CD4-positive, alpha-beta T cell treated with Interleukin-6 for 4 hours (primary cell): ENCODE measurements at regions not wholly inside any gene's neighbourhood (a gene's known extent, or its start where the extent isn't known, plus 50 kb on each side); places are given as distances from the start of the nearest gene placed in this dataset.
"Not testable (repeated sequence)": the region's sequence is repeated elsewhere in the genome, so short reads cannot be mapped to it uniquely, and the experiment has no call there.

Experiments used
- DNase-seq: peaks from one replicate; pipeline ENCODE4 v3.0.0-alpha.2; 2020; ENCODE audit warnings: mixed read lengths

DNA sequence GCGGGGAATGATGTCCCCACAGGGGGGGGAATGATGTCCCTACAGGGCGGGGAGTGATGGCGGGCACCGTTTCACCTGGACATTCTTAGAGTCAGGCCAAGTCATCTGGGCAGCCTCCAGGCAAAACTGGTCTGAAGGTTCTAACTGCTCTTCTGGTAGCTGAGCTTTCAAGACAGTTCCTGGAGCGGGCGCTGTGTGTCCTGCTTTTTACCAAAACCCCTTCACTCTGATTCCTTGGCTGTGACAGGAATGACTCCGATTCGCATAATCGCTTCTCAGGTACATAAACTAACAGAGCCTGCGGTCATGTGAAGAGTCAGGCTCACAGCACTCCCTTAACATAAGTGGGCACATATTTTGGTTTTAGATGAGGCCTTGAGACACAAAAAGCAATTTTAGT, 836.0 kb downstream of the TRIML1 start:
- DNase-seq, result no peak

DNA sequence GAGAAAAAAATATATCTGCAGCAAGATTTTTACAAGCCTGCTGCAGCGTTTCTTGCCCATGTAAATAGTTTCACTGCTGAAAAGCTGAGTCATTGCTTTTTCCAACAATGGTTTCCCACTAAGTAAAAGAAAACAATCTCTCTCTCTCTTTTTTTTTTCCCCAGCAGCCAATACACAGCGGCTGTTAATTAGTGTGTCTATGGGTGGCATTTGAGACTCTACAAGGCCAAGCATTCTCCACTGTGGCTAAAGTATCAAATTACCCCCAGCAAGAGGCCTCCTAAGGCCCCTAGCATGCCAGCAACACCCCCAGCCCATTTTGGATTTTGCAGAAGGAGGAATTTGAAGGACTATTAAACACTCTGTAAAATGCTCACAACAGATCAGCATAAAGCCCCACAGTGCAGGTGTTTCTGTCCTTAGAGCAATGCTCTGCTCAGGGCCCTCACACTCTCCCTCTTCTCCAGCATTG, 837.4 kb downstream of the TRIML1 start:
- DNase-seq, result no peak

DNA sequence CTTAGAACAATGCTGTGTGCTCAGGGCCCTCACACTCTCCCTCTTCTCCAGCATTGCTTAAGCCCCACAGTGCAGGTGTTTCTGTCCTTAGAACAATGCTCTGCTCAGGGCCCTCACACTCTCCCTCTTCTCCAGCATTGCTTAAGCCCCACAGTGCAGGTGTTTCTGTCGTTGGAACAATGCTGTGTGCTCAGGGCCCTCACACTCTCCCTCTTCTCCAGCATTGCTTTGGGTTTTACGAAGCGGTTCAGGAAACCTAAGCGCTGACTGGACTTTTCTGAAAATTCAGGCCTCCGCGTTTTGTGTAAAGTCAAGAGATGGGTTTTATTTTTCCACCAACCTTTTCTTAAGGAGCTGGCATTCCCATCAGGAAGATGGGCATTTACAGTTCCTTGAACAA, 838.0 kb downstream of the TRIML1 start:
- not testable (repeated sequence) for DNase-seq

DNA sequence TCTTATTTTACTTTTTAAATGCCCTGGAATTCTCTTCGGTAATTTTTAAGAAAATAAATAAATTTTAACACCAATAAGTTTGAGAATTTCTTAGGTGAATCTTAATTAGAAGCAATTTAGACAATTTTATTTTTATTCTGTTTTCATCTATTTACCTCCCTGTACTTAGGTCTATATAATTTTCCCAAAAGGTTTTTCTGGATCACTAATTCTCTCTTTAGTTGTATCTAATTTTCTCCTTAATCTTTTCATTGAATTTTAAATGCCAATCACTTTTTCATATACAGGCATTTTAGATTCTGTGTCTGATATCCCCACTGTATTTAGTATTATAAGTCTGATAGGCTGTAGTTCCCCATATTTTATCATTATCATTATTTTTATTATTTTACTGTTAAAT, 845.3 kb downstream of the TRIML1 start:
- no peak for DNase-seq

DNA sequence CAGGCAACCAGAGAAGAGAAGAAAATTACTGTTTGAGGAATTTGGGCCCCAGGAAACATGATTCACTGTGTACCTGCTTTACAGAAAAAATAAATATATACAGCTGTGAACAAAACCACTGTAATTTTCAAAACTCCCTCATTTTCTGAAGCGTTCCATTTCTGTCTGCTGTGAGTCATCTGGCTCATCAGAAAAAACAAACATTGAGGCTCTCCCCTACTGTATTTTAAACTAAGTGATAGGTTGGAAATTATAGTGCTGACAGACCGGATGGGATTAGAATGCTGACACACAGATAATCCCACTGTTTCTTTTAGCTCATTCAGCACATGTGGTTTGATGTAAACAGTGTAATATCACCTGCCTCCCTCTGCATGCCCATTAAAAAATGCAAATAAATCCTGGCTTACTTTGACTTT, 847.0 kb downstream of the TRIML1 start:
- DNase-seq, result no peak

DNA sequence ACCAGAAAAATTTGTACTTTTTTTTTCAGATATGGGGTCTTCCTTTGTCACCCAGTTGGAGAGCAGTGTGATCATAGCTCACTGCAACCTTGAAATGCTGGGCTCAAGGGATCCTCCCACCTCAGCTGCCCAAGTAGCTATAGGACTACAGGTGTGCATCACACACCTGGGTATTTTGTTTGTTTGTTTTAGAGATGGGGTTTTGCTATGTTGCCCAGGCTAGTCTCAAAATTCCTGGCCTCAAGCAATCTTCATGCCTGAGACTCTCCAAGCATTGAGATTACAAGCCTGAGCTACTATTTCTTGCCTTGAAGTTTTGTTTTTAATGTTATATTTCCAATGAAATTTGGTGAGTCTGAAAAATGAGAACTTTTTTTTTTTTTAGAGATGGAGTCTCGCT, 847.8 kb downstream of the TRIML1 start:
- no peak for DNase-seq

DNA sequence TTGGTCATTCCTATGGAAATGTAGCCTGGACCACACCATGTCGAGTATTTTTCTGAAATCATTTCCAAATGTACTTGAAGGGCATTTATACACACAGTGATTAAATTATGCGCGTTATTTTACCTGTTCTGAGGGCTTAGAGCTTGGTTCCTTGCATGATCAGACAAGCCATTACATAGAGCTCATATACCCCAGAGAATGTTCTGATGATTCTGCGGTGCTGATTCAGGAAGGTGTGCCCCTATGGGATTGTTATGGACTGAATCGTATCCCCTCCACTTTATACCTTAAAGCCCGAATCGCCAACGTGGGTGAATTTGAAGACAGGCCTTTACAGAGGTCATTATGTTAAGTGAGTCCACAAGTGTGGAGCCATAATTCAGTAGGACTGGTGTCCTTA, 848.9 kb downstream of the TRIML1 start:
- no peak for DNase-seq

DNA sequence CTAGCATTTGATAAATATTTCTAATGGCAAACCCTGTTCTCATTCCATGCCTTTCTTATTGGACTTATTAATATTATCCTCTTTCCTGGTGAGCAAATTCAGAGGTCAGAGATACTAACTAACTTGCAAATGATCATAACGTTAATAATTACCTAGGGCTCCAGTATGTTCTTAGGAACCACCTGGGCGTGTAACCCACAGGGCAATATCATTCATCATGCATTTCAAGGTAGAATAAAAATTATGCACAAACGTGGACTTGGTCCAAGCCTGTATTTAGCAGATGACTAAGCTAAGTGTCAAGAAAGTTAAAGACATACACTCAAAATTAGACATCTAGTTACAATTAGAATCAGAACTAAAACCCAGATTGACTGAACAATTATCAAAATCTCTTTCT, 850.1 kb downstream of the TRIML1 start:
- DNase-seq, result no peak

DNA sequence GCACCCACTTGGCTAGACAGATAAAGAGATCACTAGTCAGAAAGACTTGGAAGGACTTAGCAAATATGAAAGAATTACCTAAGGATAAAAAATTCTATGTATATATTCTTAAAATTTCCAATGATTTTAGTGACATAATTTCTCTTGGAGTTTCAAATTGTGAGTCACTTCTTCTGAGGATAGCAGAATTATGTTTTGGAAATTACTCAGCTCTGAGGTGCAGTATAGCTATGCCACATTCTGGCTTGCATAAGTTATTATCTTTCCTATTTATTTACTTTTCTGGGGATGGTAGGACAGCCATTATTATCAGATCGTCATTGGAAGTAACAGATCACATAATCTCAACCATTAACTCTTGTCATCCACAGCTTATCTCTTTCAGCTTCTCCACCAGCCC, 853.5 kb downstream of the TRIML1 start:
- DNase-seq, result no peak

DNA sequence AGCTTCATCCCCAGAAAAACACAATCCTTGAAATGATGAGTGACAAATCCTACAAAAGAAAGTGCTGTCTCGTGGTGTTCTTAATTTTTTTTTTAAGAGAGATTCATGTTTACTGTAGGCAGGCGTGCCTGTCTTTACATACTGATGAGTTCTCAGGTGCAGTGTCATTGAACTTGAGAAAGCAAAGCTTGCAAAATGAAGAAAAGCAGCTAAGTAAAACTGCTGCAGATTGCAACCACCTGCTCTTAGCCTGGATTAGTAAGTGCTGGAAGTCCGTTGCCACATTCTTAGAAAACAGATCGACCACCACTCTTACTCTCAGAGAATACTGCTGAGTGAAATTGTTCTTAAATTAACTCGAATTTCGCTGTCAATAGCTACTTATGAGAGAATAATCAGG, 854.6 kb downstream of the TRIML1 start:
- DNase-seq, result no peak

DNA sequence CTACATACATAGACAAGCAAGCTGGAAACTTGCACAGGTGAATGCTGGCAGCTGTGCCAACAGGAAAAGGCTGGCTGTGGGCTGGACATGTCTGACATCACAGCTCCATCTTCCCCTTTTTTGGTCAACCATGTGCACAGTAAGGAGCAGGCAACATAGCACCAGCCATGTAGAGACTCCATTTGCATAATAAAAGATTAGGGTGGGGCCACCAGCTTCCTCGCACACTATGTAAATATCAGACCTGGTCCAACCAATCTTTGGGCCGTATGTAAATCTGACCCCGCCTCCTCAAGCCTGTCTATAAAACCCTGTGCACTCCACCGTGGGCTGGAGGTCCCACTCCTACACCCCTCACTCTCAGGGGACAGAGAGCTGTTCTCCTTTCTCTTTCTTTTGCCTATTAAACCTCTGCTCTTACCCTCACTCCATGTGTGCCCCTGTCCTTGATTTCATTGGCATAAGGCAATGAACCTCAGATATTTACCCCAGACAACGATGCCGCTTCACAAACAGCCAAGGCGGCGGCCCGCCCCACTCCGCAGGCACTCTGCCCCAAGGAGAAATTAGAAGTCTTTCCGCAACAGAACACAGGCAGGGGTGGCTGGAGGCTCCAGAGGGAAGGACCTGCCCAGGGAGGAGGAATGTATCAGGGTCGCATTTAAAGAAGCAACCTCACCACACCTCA, 862.2 kb downstream of the TRIML1 start:
- DNase-seq, result no peak

DNA sequence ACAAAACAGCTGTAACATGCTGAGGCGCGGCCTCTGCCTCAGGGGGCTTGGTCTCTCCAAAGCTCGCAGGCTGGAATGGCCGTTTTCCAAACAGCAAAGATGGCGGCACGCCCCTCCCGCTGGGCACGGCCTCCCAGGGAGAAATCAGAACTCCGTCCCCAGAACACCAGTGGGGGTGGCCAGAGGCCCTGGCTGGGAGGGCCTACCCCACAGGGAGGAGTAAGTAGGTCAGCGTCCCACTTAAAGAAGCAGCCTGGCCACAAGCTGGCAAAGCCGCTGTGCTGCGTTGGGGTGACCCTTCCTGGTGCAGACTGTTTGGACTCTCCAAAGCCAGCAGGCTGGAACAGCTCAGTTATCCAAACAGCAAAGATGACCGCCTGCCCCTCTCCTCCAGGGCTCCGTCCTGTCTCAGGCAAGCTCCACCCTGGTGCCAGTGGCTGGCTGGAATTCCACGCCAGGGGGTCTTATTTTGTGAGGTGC, 862.8 kb downstream of the TRIML1 start:
- no peak for DNase-seq

DNA sequence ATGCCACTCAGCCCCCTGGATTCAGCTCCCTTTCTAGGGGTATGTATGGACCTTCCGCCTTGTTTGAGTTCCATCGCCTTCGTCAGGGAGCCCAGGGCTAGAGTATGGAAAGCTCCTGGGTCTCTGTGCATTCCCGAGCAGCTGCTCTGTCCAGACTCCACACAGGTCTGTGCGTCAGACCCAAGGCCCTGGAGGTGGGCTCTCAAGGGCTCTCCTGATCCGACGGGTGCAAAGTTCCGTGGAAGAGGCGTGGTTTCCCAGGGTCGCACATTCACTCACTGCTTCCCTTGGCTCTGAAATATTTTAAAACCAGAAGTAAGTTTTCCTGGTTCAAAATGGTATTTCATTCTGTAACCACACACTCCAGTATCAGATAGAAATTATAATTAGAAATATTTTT, 863.2 kb downstream of the TRIML1 start:
- no peak for DNase-seq

DNA sequence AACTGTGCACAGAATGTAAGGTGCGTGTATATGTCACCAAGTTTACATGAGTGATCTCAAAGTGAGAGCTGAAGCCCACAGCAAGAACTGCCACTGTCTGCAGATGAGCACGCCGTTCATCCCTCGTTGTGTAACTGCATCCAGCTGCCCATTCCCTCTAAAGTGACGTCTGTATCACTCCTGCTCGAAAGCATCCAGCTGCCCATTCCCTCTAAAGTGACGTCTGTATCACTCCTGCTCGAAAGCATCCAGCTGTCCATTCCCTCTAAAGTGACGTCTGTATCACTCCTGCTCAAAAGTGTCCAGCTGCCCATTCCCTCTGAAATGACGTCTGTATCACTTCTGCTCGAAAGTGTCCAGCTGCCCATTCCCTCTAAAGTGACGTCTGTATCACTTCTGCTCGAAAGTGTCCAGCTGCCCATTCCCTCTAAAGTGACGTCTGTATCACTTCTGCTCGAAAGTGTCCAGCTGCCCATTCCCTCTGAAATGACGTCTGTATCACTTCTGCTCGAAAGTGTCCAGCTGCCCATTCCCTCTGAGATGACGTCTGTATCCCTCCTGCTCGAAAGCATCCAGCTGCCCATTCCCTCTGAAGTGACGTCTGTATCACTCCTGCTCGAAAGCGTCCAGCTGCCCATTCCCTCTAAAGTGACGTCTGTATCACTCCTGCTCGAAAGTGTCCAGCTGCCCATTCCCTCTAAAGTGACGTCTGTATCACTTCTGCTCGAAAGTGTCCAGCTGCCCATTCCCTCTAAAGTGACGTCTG, 871.4 kb downstream of the TRIML1 start:
- not testable (repeated sequence) for DNase-seq

DNA sequence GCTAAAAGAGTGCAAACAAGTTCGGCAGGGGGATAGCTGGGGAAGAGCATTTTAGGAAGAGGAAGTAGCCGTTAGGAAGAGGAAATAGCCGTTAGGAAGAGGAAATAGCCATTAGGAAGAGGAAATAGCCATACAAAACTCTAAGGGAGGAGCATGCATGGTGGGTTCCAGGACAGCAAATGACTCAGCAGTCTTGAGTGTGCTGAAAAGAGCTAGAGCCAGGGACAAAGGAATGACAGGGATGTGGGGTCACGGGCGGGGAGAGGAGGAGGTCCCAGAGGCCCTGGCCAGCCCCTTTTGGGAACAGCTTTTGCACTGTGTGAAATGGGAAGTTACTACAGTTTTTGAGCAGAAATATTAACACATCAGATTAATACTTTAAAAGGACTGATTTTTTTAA, 882.6 kb downstream of the TRIML1 start:
- DNase-seq, result no peak

DNA sequence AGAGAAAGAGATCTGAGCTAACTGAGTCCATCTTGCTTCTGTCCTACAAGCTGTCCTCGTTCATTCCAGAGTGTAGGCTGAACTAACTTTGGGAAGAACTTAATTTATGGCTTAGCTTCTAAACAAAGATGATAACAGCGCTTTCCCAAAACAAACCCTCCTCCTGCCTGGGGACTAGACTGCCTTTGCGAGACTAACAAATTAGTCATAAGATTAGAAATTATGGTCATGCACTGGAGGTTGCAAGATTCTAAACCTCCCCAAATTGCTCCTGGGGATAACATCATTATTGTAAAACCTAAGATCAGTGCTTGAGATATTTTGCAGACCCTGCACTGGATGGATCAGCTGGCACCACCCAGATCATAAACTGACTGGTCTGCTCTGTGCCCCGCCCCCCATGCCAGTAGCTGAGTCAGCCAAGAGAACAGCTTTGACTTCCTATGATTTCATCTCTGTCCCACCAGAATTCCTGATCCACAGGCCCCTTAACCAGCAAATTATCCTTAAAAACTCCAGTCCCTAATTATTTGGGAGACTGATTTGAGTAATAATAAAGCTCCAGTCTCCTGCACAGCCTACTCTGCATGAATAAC, 883.3 kb downstream of the TRIML1 start:
- DNase-seq, result no peak

DNA sequence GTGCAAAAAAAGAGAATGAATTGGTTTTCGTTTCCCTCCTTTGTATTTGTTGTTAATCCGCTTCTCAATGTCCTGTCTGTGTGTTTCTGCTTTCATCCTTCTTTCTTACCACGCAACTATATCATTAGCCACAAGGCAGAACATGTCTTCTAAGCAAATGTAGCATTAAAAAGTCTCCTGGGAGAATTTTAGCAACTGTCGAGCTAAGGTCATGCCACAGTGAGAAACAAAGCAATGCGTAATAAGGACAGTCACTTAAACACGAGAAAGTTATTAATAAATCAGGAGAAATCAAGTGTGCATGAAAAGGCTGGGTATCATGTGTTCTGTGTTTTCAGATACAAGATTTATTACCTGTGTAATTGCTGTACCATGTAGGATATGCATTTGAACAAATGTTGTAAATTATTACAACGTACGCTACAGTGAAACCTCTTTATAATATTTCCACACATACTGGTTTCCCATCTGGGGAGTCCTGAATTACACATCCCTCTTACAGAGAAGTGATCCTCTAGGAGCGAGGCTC, 890.8 kb downstream of the TRIML1 start:
- no peak for DNase-seq

DNA sequence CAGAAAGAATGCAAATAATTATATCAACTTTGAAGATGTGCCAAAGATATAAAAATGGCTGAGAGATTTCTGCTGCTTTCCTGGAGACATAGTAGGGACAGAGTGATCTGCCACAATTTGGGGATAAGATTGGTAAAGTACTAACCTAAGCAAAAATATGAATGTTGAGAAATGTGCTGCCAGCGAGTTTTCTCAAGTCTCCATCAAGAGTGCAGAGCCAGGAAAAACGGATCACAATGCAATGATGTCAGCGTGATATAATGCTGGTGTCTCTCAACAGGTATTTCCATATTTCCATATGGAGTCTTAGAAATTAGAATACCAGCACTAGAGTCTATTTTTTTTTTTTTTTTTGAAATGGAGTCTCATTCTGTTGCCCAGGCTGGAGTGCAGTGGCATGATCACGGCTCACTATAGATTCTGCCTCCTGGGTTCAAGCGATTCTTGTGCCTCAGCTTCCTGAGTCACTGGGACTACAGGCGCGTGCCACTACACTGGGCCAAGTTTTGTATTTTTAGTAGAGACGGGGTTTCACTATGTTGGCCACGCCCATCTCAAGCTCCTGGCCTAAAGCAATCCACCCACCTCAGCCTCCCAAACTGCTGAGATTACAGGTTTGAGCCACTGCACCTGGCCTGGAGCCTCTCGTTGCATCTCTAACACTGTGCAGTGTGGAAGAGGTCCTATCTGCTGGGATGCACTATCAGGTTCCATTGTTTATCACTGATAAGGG, 893.5 kb downstream of the TRIML1 start:
- DNase-seq, result no peak

DNA sequence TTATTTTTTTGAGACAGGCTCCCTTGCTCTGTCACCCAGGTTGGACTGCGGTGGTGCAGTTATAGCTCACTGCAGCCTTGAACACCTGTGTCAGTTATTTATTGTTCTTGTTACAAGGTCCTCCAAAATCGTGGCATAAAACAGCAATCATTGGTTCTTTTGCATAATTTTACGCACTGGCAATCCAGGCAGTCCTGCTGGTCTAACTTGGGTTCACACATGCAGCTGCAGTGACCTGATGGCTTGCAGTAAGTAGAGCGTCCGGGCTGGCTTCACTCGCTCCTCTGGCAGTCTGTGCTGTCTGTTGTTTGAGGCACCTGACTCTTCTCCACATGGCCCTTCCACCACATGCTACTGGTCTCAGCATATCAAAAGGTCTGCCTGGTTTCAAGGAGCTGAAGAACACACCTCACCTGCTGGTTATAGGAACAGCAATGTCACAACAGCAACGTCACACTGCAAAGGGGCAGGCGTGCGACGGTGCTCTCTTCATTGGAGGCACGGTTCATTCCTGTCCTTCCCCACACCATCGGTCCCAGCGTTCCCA, 894.6 kb downstream of the TRIML1 start:
- DNase-seq, result no peak

DNA sequence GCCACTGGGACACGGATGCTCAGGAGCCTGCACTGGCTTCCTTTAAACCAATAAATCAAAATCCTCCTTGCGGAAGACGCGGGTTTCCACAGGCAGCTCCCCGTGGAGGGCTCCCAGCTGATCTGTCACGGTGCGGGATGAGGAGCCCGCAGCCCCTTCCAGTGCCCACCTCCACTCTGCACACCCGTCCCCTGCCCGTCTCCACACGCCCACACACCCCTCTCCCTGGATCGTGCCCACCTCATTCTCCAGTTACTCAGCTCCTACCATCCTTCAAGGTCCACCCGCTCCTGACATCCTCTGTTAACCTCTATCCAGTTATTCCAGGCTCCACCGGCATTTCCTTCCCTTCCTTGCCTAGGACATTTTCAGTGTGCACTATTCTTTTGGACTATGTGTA, 895.9 kb downstream of the TRIML1 start:
- no peak for DNase-seq

DNA sequence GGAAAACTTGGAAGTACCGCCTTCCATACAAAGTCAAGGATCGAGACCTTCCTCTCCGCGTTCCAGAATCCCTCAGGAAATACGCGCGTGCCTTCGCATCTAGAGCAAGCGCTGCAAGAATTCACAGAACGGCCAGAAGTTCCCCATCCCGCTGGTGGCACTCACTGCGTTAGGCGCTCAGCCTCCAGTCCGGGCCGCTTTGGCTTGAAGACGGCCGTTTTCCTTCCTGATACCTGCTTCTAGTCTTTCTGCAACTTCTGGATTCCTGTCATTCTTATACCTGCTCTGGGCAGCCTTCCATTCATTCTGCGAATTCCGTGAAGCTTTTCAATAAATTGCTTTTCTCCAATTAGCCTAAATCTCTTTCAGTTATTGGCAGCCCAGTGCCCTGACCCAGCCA, 896.4 kb downstream of the TRIML1 start:
- no peak for DNase-seq

DNA sequence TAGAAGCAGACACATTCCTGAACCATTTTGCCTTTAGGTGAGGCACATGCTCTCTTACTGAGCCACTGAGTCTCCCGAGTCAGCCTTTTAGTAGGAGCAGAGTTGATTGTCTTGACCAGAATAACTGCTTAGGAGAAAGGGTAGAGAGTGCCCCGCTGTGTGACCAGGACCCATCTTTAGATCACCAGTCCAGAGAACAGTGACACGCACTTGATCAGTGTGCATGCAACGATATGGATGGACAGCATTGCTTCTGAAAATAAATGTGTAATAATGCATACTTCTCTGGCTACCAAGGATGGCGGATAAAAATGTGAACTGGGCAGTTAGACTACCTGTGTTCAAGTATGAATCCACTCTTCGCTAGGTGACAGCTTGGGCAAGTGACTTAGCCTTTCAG, 897.7 kb downstream of the TRIML1 start:
- DNase-seq, result no peak

DNA sequence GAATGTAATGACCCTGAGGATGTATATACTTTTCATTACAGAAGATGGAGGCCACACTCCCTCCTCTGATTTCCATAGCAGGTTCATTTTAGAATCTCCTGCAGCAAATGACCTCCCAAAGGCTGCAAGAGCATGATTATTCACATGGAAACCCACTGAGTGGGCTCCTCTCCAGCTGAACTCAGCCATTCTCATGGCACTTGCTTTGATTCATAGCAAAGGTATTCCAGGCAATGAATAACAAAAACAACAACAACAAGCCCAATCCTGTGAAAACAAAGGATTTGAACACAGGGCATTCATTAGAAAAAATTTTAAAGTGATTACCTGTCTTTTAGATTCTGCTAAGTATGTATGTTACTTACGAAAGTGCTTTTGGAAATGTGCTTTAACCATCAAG, 894.0 kb upstream of the FRG1 start:
- DNase-seq, result no peak
